Stimulated activated memory B cell treated with anti-CD40 and anti-IgM and Interleukin-4, amounts not matched to agents 10 μg/mL and 1 μg/mL and 100 μg/mL, for 72 hours (primary cell): ENCODE measurements at regions not wholly inside any gene's neighbourhood (a gene's known extent, or its start where the extent isn't known, plus 50 kb on each side); places are given as distances from the start of the nearest gene placed in this dataset.

Experiments used
- ATAC-seq: fragments of 150-1000 bp; cut with Tn5 transposase; 2 replicates; pipeline ENCODE4 v1.10.0; 2021
- H3K27ac Mint-ChIP-seq: one replicate; pipeline ENCODE4 v1.8.0; 2022; ENCODE audit warnings: mild to moderate bottlenecking, mixed read lengths
- H3K27me3 Mint-ChIP-seq: one replicate; pipeline ENCODE4 v1.8.0; 2022; ENCODE audit warnings: mixed read lengths
- H3K36me3 Mint-ChIP-seq: one replicate; pipeline ENCODE4 v1.8.0; 2022; ENCODE audit warnings: mixed read lengths
- H3K4me1 Mint-ChIP-seq: one replicate; pipeline ENCODE4 v1.8.0; 2022; ENCODE audit warnings: mixed read lengths
- H3K4me3 Mint-ChIP-seq: one replicate; pipeline ENCODE4 v1.8.0; 2022; ENCODE audit warnings: mild to moderate bottlenecking, moderate library complexity, mixed read lengths
- H3K9me3 Mint-ChIP-seq: one replicate; pipeline ENCODE4 v1.8.0; 2022; ENCODE audit warnings: mixed read lengths

DNA sequence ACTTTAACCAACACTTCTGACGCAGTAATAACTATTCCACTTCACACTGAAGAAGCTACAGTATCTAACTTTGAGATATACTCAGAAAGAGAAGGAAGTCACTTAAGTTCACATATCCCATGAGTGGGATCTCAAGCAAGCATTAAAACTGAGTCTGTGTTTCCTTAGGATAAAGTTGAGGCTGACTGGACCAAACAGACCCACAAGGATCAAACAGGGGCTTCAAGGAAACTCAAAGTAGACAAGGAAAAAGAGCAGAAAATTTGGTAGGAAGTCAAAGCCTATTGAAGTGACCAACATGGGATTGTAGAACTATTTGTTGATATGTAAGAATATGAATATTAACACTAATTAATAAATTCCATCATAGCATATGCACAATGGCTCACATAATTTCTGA lies 294.9 kb downstream of the ADGB start:
- Mint-ChIP-seq H3K9me3 (no peaks in the 10 kb centered on the region), H3K27me3 (peaks cover 18% of the 10 kb centered on the region), H3K4me3 (no peak overlapping the region), H3K27ac (no peak overlapping the region), H3K36me3 (no peaks in the 10 kb centered on the region), H3K4me1 (no peaks in the 10 kb centered on the region)
- ATAC-seq: no peak

GRCh38 chr6:146894624-146895023 lies 295.9 kb downstream of the ADGB start:
- Mint-ChIP-seq H3K27me3 (peaks cover 18% of the 10 kb centered on the region), H3K9me3 (no peaks in the 10 kb centered on the region), H3K27ac (no peak overlapping the region), H3K4me1 (no peaks in the 10 kb centered on the region), H3K4me3 (no peak overlapping the region), H3K36me3 (no peaks in the 10 kb centered on the region)
- ATAC-seq: peak; percentile 3

- Mint-ChIP-seq H3K36me3 (no peaks in the 10 kb centered on the region), H3K9me3 (no peaks in the 10 kb centered on the region), H3K4me1 (no peaks in the 10 kb centered on the region), H3K4me3 (no peak overlapping the region), H3K27ac (no peak overlapping the region), H3K27me3 (peaks cover 18% of the 10 kb centered on the region)
- ATAC-seq: no peak
Measured at GRCh38 chr6:146895101-146895771, 296.5 kb downstream of the ADGB start.

- H3K27ac Mint-ChIP-seq: no peak overlapping the region
- no peaks in the 10 kb centered on the region for H3K36me3 Mint-ChIP-seq
- H3K27me3 Mint-ChIP-seq: peaks cover 18% of the 10 kb centered on the region
- H3K4me3 Mint-ChIP-seq: no peak overlapping the region
- no peak for ATAC-seq
- H3K9me3 Mint-ChIP-seq: no peaks in the 10 kb centered on the region
- no peaks in the 10 kb centered on the region for H3K4me1 Mint-ChIP-seq
Measured at GRCh38 chr6:146895772-146896061, 296.9 kb downstream of the ADGB start.

DNA sequence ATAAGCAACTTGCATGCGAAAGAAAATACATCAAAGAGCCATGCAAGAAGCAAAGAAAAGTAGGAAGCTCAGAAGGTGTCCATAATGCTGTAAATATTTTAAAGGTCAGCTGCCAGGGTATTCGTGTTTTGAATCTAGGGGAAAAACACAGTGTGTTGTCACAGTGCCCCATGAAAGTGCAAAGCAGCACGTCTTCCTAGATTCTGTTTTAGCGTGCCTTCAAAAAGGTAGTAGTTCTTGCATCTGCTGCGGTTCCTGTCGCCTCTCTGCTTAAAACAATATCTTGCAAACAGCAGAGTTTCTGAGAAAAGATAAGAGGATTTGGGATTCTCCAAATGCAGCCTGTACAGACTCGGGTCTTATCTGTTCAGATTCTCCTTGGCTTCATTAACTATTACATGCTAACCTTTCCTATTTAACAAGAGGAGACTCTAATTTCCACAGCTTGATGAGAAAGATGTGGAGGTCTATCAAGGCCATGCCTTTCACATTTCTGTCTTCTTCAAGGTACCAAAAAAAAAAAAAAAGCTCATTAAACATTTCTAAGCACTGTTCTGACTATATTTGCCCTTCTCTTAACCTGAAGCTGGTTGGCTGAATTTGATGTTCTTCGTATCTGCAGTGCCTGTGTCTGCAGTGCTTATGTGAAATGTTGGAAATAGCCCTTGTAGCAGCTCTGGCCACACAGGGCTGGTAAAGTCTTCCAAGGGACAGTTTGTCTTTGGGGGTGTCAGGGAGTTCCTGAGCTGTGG lies 297.5 kb downstream of the ADGB start:
- Mint-ChIP-seq H3K4me3 (no peak overlapping the region), H3K27ac (no peak overlapping the region), H3K9me3 (no peaks in the 10 kb centered on the region), H3K4me1 (no peaks in the 10 kb centered on the region), H3K27me3 (peaks cover 18% of the 10 kb centered on the region), H3K36me3 (no peaks in the 10 kb centered on the region)
- no peak for ATAC-seq

- Mint-ChIP-seq H3K4me1 (no peaks in the 10 kb centered on the region), H3K4me3 (no peak overlapping the region), H3K36me3 (no peaks in the 10 kb centered on the region), H3K9me3 (no peaks in the 10 kb centered on the region), H3K27ac (no peak overlapping the region), H3K27me3 (peaks cover 18% of the 10 kb centered on the region)
- no peak for ATAC-seq
Measured at GRCh38 chr6:146896960-146897701, 298.4 kb downstream of the ADGB start.

- no peaks in the 10 kb centered on the region for H3K4me1 Mint-ChIP-seq
- ATAC-seq: no peak
- no peak overlapping the region for H3K27ac Mint-ChIP-seq
- H3K27me3 Mint-ChIP-seq: peaks cover 18% of the 10 kb centered on the region
- H3K36me3 Mint-ChIP-seq: no peaks in the 10 kb centered on the region
- no peaks in the 10 kb centered on the region for H3K9me3 Mint-ChIP-seq
- no peak overlapping the region for H3K4me3 Mint-ChIP-seq
Measured at GRCh38 chr6:146898069-146898887, 299.5 kb downstream of the ADGB start.

DNA sequence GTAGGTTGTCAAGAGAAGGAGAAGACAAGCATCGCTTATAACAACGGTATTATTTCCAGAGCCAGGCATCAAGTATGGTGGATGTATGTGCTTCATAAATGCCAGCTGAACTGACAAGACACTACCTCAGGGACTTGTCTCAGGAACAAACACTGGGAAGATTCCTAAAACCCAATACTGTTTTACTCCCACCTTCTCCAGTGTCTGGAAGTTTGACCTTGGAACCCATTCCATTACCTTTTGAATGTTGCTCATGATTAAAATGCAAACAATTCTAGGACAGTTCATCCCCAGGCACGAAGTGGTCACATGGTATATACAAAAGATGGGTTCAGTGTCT lies 300.1 kb downstream of the ADGB start:
- Mint-ChIP-seq H3K4me1 (no peaks in the 10 kb centered on the region), H3K27me3 (peaks cover 18% of the 10 kb centered on the region), H3K4me3 (no peak overlapping the region), H3K36me3 (no peaks in the 10 kb centered on the region), H3K27ac (no peak overlapping the region), H3K9me3 (no peaks in the 10 kb centered on the region)
- no peak for ATAC-seq

GRCh38 chr6:146901940-146902816 lies 302.0 kb upstream of the STXBP5 start:
- H3K27me3 Mint-ChIP-seq: no peaks in the 10 kb centered on the region
- no peak overlapping the region for H3K4me3 Mint-ChIP-seq
- H3K9me3 Mint-ChIP-seq: no peaks in the 10 kb centered on the region
- no peak overlapping the region for H3K27ac Mint-ChIP-seq
- no peak for ATAC-seq
- H3K36me3 Mint-ChIP-seq: no peaks in the 10 kb centered on the region
- no peaks in the 10 kb centered on the region for H3K4me1 Mint-ChIP-seq

DNA sequence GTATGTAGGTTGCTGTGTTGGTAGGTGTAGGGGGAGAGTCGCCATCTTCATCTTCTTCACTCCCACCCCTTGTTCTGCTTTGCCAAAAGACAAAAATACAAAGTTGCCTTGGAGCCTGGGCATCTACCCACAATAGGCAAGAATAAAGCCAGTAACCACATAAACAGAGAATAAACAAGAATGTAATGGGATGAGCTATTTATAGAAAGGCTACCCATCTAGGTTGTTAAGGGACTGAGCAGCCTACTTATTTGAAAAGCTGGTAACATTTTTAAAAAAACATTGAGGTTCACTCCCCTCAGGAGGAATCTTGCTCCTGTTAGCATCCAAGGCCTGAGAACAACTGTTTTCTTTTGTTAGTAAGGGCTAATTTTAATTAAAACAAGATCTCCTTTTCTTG lies 301.4 kb upstream of the STXBP5 start:
- Mint-ChIP-seq H3K27me3 (no peaks in the 10 kb centered on the region), H3K36me3 (no peaks in the 10 kb centered on the region), H3K27ac (no peak overlapping the region), H3K4me3 (no peak overlapping the region), H3K9me3 (no peaks in the 10 kb centered on the region), H3K4me1 (no peaks in the 10 kb centered on the region)
- ATAC-seq: no peak

DNA sequence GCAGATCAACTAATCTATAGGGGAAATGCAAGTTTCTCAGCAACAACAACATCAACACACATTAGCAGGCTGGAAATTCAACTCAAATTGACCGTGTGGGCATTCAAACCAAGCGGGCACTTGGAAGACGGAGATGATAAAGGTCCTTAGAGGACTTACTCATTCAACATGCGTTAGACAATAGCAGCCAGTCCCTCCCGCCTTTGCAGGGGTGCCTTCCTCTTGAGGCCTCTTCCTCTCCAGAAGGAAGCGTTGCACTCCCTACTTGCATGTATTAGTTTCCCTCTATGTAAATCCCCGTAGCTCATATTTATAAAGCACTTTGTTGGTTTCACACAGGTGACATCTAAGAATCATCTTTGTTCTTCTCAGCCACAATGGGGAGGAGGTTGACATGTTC lies 300.8 kb upstream of the STXBP5 start:
- H3K4me1 Mint-ChIP-seq: no peaks in the 10 kb centered on the region
- ATAC-seq: no peak
- no peaks in the 10 kb centered on the region for H3K36me3 Mint-ChIP-seq
- no peaks in the 10 kb centered on the region for H3K9me3 Mint-ChIP-seq
- H3K27ac Mint-ChIP-seq: no peak overlapping the region
- no peaks in the 10 kb centered on the region for H3K27me3 Mint-ChIP-seq
- no peak overlapping the region for H3K4me3 Mint-ChIP-seq

GRCh38 chr6:146904596-146904995 lies 299.6 kb upstream of the STXBP5 start:
- Mint-ChIP-seq H3K9me3 (no peaks in the 10 kb centered on the region), H3K36me3 (no peaks in the 10 kb centered on the region), H3K4me1 (no peaks in the 10 kb centered on the region), H3K27ac (no peak overlapping the region), H3K27me3 (no peaks in the 10 kb centered on the region), H3K4me3 (no peak overlapping the region)
- no peak for ATAC-seq

DNA sequence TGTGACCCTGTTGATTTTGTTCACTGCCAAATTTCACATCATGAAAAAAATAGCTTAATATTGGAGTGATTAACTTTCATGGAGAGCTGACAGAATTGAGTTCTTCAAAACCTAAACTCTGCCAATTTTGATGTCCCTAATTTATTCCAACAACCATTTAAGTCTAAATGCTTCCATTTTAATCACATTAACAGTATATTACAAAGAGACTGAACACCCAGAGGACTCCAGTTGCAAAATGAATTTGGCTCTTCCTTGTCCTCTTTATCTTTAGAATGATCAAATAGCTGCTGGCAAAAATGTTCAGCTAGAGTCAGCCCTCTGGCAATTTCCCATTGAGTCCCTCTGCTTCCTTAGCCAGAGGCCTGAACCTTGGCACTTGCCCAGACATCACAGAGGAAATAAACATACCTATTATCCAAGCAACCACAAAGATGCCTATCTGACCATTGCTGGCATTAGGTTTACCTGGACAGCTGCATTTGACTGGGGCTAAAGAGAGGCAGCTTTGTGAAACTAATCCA lies 299.0 kb upstream of the STXBP5 start:
- Mint-ChIP-seq H3K9me3 (no peaks in the 10 kb centered on the region), H3K27ac (no peak overlapping the region), H3K27me3 (peaks cover 4% of the 10 kb centered on the region), H3K4me1 (no peaks in the 10 kb centered on the region), H3K36me3 (no peaks in the 10 kb centered on the region), H3K4me3 (no peak overlapping the region)
- ATAC-seq: no peak

GRCh38 chr6:146908786-146909185 lies 295.4 kb upstream of the STXBP5 start:
- Mint-ChIP-seq H3K4me1 (no peaks in the 10 kb centered on the region), H3K27ac (no peak overlapping the region), H3K27me3 (peaks cover 9% of the 10 kb centered on the region), H3K9me3 (no peaks in the 10 kb centered on the region), H3K4me3 (no peak overlapping the region), H3K36me3 (no peaks in the 10 kb centered on the region)
- no peak for ATAC-seq
